ENCODE measurements at regions not wholly inside any gene's neighbourhood (a gene's known extent, or its start where the extent isn't known, plus 50 kb on each side); places are given as distances from the start of the nearest gene placed in this dataset.

- no peak for DNase-seq
- no peak overlapping the region for H3K27ac ChIP-seq
- no peak overlapping the region for H3K4me3 ChIP-seq
- H3K36me3 ChIP-seq, result no peaks in the 10 kb centered on the region
- H3K27me3 ChIP-seq, result no peaks in the 10 kb centered on the region
- no peaks in the 10 kb centered on the region for H3K9me3 ChIP-seq
- peak in 1 of 2 experiments; percentile 17 for TF ChIP-seq CTCF (IDR thresholded peaks at IDR 0.05)
- intact Hi-C loops (cut with DNase I; ENCODE audit: low total_unique reads), result no loop called here
- no peaks in the 10 kb centered on the region for H3K4me1 ChIP-seq
These were observed 80.3 kb upstream of the SCIN start for GRCh38 chr7:12490107-12490688.

GRCh38 chr7:12490940-12491339, 79.6 kb upstream of the SCIN start:
- H3K27me3 ChIP-seq, result no peaks in the 10 kb centered on the region
- H3K27ac ChIP-seq, result no peak overlapping the region
- no peaks in the 10 kb centered on the region for H3K36me3 ChIP-seq
- intact Hi-C loops (cut with DNase I; ENCODE audit: low total_unique reads), result no loop called here
- H3K4me1 ChIP-seq, result no peaks in the 10 kb centered on the region
- H3K9me3 ChIP-seq, result no peaks in the 10 kb centered on the region
- H3K4me3 ChIP-seq, result no peak overlapping the region
- TF ChIP-seq CTCF (IDR thresholded peaks at IDR 0.05), result no peak
- DNase-seq, result no peak

- no peaks in the 10 kb centered on the region for H3K27me3 ChIP-seq
- H3K4me3 ChIP-seq, result no peak overlapping the region
- no peaks in the 10 kb centered on the region for H3K4me1 ChIP-seq
- no peaks in the 10 kb centered on the region for H3K36me3 ChIP-seq
- H3K27ac ChIP-seq, result no peak overlapping the region
- no peak for DNase-seq
- no peak for TF ChIP-seq CTCF (IDR thresholded peaks at IDR 0.05)
- intact Hi-C loops (cut with DNase I; ENCODE audit: low total_unique reads), result no loop called here
- no peaks in the 10 kb centered on the region for H3K9me3 ChIP-seq
These were observed 79.0 kb upstream of the SCIN start for GRCh38 chr7:12491526-12491925.

- no peaks in the 10 kb centered on the region for H3K27me3 ChIP-seq
- no peak for TF ChIP-seq CTCF (IDR thresholded peaks at IDR 0.05)
- no peak overlapping the region for H3K27ac ChIP-seq
- no peaks in the 10 kb centered on the region for H3K4me1 ChIP-seq
- intact Hi-C loops (cut with DNase I; ENCODE audit: low total_unique reads), result no loop called here
- H3K36me3 ChIP-seq, result no peaks in the 10 kb centered on the region
- DNase-seq, result no peak
- H3K4me3 ChIP-seq, result no peak overlapping the region
- no peaks in the 10 kb centered on the region for H3K9me3 ChIP-seq
These were observed 77.1 kb upstream of the SCIN start for GRCh38 chr7:12493407-12493806.

- intact Hi-C loops (cut with DNase I; ENCODE audit: low total_unique reads), result no loop called here
- DNase-seq, result no peak
- no peak overlapping the region for H3K4me3 ChIP-seq
- no peaks in the 10 kb centered on the region for H3K36me3 ChIP-seq
- H3K9me3 ChIP-seq, result no peaks in the 10 kb centered on the region
- no peaks in the 10 kb centered on the region for H3K27me3 ChIP-seq
- TF ChIP-seq CTCF (IDR thresholded peaks at IDR 0.05), result no peak
- H3K27ac ChIP-seq, result no peak overlapping the region
- H3K4me1 ChIP-seq, result no peaks in the 10 kb centered on the region
These were observed 76.4 kb upstream of the SCIN start for GRCh38 chr7:12493863-12494686.

Data from tibial artery (tissue), 4 donors.